Left lung (tissue), 4 donors: ENCODE measurements at regions not wholly inside any gene's neighbourhood (a gene's known extent, or its start where the extent isn't known, plus 50 kb on each side); places are given as distances from the start of the nearest gene placed in this dataset.
A peak's percentile ranks its signal among the peaks of the same experiment; 100 is the strongest.

Source experiments
- ATAC-seq: fragments of 200-7000 bp; cut with Tn5 transposase; one replicate; pipeline ENCODE4 v1.9.1; 2020; ENCODE audit warnings: moderate library complexity
- DNase-seq, 4 donors: peaks; one replicate each; pipeline ENCODE4 v3.0.0-alpha.2; 2013 to 2020
- H3K27ac ChIP-seq, 2 donors: fragments of 200-600 bp; sonication (generic) in 1 of 2; one replicate each; pipeline versions ENCODE4 v1.5.0 to v1.8.0; 2020 to 2021
- H3K27me3 ChIP-seq, 2 donors: fragments of 200-600 bp; sonication (generic) in 1 of 2; one replicate each; pipeline versions ENCODE4 v1.5.0 to v1.8.0; 2020 to 2021
- H3K36me3 ChIP-seq, 2 donors: fragments of 200-600 bp; sonication (generic) in 1 of 2; one replicate each; pipeline versions ENCODE4 v1.5.0 to v1.8.0; 2020 to 2021
- H3K4me1 ChIP-seq, 2 donors: fragments of 200-600 bp; one replicate each; pipeline ENCODE4 v1.8.0; 2021
- H3K4me3 ChIP-seq, 2 donors: fragments of 200-600 bp; sonication (generic) in 1 of 2; one replicate each; pipeline versions ENCODE4 v1.5.0 to v1.8.0; 2020 to 2021; ENCODE audit warnings: mild to moderate bottlenecking in 1 of 2
- H3K9me3 ChIP-seq, 2 donors: fragments of 200-600 bp; sonication (generic) in 1 of 2; one replicate each; pipeline versions ENCODE4 v1.5.0 to v1.8.0; 2020 to 2021
- intact Hi-C, 2 donors: fragments of 100-400 bp; cut with DNase I; formaldehyde crosslinking; loops; one replicate each; pipeline versions ENCODE4 v1.11.2 to v1.14.2; 2022
- TF ChIP-seq, protein P1 (sequence below), 2 donors: fragments of 200-600 bp; sonication (generic) in 1 of 2; IDR thresholded peaks; one replicate each; pipeline versions ENCODE4 v1.5.0 to v1.8.0; 2021; ENCODE audit warnings: antibody characterized with exemption in 2 of 2
- donor health status: DM: no; HTN: yes; CAD: no.
- donor health status: DM: no; HTN: no; CAD: no.

DNA sequence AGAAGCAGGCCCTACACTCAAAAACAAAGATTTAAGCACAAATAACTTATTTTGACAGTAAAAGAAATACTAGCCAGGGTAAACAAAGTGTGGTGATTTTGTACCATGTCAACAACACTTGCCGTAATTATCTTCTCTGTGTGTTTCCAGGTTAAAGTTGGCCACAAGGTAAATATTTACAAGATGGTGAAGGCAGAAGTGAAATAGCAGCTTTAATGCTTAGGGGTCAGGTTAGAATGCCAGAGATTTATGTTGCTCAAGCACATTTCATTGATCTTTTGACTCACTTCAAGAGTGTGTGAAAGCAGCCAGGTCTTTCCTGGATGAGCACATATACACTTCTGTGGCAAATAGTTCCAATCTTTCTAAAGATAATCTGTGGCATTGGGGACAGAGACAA lies 270.2 kb upstream of the LUZP2 start:
- DNase-seq (no peak), ATAC-seq (no peak)
- Histone ChIP-seq H3K36me3 (no peaks in the 10 kb centered on the region), H3K27ac (no peak overlapping the region), H3K4me1 (no peaks in the 10 kb centered on the region), H3K4me3 (no peak overlapping the region), H3K27me3 (no peaks in the 10 kb centered on the region), H3K9me3 (no peaks in the 10 kb centered on the region)
- intact Hi-C loops, result no loop called here
- TF ChIP-seq, protein P1, sequence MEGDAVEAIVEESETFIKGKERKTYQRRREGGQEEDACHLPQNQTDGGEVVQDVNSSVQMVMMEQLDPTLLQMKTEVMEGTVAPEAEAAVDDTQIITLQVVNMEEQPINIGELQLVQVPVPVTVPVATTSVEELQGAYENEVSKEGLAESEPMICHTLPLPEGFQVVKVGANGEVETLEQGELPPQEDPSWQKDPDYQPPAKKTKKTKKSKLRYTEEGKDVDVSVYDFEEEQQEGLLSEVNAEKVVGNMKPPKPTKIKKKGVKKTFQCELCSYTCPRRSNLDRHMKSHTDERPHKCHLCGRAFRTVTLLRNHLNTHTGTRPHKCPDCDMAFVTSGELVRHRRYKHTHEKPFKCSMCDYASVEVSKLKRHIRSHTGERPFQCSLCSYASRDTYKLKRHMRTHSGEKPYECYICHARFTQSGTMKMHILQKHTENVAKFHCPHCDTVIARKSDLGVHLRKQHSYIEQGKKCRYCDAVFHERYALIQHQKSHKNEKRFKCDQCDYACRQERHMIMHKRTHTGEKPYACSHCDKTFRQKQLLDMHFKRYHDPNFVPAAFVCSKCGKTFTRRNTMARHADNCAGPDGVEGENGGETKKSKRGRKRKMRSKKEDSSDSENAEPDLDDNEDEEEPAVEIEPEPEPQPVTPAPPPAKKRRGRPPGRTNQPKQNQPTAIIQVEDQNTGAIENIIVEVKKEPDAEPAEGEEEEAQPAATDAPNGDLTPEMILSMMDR (IDR thresholded peaks at IDR 0.05), result no peak

- TF ChIP-seq, protein P1 (IDR thresholded peaks at IDR 0.05), result no peak
- no peak overlapping the region for H3K4me3 ChIP-seq
- intact Hi-C loops, result no loop called here
- no peak overlapping the region for H3K27ac ChIP-seq
- H3K36me3 ChIP-seq, result no peaks in the 10 kb centered on the region
- peaks cover 0 to 2% of the 10 kb centered on the region in 2 donors for H3K9me3 ChIP-seq
- ATAC-seq (peak; percentile 73), DNase-seq (no peak)
- no peaks in the 10 kb centered on the region for H3K27me3 ChIP-seq
- no peaks in the 10 kb centered on the region for H3K4me1 ChIP-seq
Observed at GRCh38 chr11:24233041-24233440, 263.8 kb upstream of the LUZP2 start.

DNA sequence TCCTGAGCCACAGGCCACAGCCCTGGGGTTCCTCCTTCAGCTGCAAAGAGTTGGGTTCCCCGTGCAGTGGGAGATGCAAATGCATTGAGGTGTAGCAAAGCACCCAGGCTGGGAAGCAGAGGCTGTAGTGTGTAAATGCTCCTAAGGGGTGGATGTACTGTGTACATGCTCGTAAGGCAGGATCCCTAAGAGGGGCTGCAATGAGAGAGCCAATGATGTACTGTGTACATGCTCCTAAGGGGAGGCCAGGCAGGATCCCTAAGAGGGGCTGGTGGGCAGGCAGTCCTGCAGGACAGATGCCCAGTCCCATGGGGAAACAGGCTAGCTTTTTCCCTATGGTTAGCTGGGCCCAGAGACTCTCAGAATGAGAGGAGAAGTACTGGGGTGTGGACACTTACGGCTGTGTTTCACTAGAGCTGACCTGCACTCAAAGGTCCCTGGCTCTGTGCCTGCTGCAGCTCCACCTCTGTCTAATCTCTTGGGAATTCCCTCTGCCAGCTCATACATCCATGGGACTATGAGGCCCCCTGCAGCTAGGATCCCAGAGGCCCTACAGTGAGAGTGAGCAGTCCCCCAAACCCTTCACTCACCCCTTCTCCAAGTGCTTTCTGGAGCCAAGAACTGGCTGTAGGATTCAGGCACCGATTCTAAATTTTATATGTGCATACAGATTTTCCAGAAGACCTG lies 261.9 kb upstream of the LUZP2 start:
- peak; percentile 93 for ATAC-seq
- Histone ChIP-seq H3K4me1 (no peaks in the 10 kb centered on the region), H3K27ac (no peak overlapping the region), H3K36me3 (no peaks in the 10 kb centered on the region), H3K4me3 (no peak overlapping the region), H3K27me3 (no peaks in the 10 kb centered on the region), H3K9me3 (peaks cover 0 to 2% of the 10 kb centered on the region in 2 donors)
- intact Hi-C loops, result no loop called here
- DNase-seq, result peak in 3 of 4 donors; percentile 10 to 81 (median 73)
- TF ChIP-seq, protein P1 (IDR thresholded peaks at IDR 0.05), result no peak

DNA sequence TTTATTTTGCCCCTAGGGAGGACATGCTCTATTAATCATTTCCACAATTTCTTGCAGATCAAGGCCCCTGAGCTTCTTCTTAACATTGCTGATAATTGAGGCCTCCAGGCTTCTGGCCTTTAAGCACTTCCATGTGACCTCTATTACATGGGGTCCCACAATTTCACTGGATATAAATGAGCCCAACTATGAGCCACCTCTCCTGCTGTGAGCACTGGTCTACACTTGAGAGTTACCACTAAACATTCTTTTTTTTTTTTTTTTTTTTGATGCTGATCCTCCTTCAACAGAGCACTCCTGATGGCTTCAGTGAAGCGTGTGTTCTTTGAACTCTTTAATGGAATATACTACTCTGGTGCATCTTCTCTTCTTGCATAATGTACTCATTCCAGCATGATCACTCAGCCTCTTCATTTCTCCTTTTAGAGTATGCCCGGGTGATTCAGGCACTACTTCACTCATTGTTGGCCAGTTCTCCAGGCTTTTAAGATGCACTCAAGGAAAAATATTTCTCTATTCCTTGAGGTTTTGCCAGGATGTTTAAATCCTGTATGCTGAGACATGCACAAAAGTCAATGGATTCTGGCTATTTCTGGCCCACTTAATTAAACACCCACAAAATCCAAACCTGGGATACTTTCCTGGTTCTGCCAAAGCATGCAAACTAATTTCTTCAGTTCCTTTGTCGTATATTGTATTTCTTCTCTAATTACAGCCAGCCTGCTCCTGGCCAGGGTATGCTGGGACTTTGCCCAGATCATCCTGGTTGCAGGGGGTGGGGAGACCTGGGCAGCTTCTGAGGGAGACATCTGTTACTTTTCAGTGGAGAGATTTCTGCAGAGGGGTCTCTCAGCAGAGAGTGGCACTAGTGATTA lies 257.8 kb upstream of the LUZP2 start:
- DNase-seq (peak in 1 of 4 donors; percentile 6), ATAC-seq (peak; percentile 60)
- TF ChIP-seq, protein P1 (IDR thresholded peaks at IDR 0.05), result no peak
- Histone ChIP-seq H3K4me3 (no peak overlapping the region), H3K36me3 (no peaks in the 10 kb centered on the region), H3K4me1 (no peaks in the 10 kb centered on the region), H3K27me3 (no peaks in the 10 kb centered on the region), H3K27ac (no peak overlapping the region), H3K9me3 (peaks cover 0 to 5% of the 10 kb centered on the region in 2 donors)
- intact Hi-C loops, result no loop called here

GRCh38 chr11:24239930-24240329 lies 256.9 kb upstream of the LUZP2 start:
- Histone ChIP-seq H3K4me3 (no peak overlapping the region), H3K4me1 (no peaks in the 10 kb centered on the region), H3K27me3 (no peaks in the 10 kb centered on the region), H3K9me3 (peaks cover 0 to 3% of the 10 kb centered on the region in 2 donors), H3K36me3 (no peaks in the 10 kb centered on the region), H3K27ac (no peak overlapping the region)
- TF ChIP-seq, protein P1 (IDR thresholded peaks at IDR 0.05), result no peak
- DNase-seq (no peak), ATAC-seq (no peak)
- intact Hi-C loops, result no loop called here
